ENCODE measurements at regions not wholly inside any gene's neighbourhood (a gene's known extent, or its start where the extent isn't known, plus 50 kb on each side); places are given as distances from the start of the nearest gene placed in this dataset.
"Not testable (repeated sequence)": the region's sequence is repeated elsewhere in the genome, so short reads cannot be mapped to it uniquely, and the experiment has no call there.

GRCh38 chr5:131023498-131023865 is 141.6 kb downstream of the HINT1 start:
- Histone ChIP-seq H3K36me3 (ENCODE audit: insufficient read depth, low read length) (no peaks in the 10 kb centered on the region), H3K9me3 (ENCODE audit: control insufficient read depth, insufficient read depth, low read length) (no peaks in the 10 kb centered on the region), H3K4me1 (ENCODE audit: insufficient read depth, low read length) (no peaks in the 10 kb centered on the region), H3K9ac (ENCODE audit: low read depth, low read length) (no peak overlapping the region)

DNA sequence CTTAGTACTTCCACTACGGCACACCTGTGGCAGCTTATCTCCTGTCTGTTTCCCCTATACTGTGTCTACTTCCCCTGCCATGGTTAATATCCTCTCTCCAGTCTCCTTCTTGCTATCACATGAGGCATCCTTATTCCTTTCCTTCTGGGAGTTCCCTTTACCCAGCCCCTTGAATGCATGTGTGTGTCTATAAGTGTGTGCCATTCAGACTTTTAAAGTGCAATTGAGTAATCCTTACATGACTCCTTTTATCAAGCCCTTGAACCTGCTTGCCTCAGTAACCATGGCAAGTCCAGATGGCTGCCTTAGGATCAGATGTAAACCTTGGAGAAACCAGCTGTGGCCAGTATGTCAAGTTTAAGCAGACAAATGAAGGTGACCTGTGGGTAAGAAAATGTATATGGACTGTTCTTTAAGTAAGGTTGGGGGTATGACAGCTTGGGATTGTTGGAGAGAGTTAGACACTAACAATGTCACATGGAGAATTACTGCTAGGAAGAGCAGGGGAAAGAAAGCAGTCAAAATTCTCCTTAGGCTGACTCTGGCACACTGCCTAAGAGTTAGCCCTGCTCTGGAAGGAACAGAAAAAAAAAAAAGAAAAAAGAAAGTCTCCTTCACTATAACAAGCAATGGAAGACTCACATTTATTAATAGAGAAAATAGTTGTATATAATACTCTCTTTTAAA is 142.1 kb downstream of the HINT1 start:
- no peaks in the 10 kb centered on the region for H3K4me1 ChIP-seq (ENCODE audit: insufficient read depth, low read length)
- H3K9me3 ChIP-seq (ENCODE audit: control insufficient read depth, insufficient read depth, low read length) = no peaks in the 10 kb centered on the region
- no peak overlapping the region for H3K9ac ChIP-seq (ENCODE audit: low read depth, low read length)
- H3K36me3 ChIP-seq (ENCODE audit: insufficient read depth, low read length) = no peaks in the 10 kb centered on the region

DNA sequence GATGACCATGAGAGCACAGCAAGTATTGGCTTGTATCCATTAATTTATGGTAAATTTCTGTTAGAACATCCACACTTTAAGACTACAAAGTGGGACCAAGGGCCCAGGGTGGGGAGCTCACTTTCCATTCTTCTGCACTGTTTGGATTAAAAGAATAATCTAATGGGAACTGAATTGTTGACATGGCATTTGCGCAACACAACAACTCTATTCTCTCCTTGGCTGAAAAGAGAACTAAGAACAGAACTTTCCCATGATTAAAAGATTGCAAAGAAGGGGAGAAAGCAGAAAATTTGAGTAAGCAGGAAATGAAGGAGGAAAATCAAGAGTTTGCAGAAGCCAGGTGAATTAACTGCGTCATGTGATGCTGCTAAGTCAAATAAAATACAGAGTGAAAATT is 143.4 kb downstream of the HINT1 start:
- no peaks in the 10 kb centered on the region for H3K36me3 ChIP-seq (ENCODE audit: insufficient read depth, low read length)
- no peaks in the 10 kb centered on the region for H3K4me1 ChIP-seq (ENCODE audit: insufficient read depth, low read length)
- H3K9ac ChIP-seq (ENCODE audit: low read depth, low read length) = no peak overlapping the region
- H3K9me3 ChIP-seq (ENCODE audit: control insufficient read depth, insufficient read depth, low read length) = no peaks in the 10 kb centered on the region

- Histone ChIP-seq H3K9ac (ENCODE audit: low read depth, low read length) (no peak overlapping the region), H3K9me3 (ENCODE audit: control insufficient read depth, insufficient read depth, low read length) (no peaks in the 10 kb centered on the region), H3K36me3 (ENCODE audit: insufficient read depth, low read length) (no peaks in the 10 kb centered on the region), H3K4me1 (ENCODE audit: insufficient read depth, low read length) (no peaks in the 10 kb centered on the region)
Observed at GRCh38 chr5:131019601-131020315, 145.3 kb downstream of the HINT1 start.

GRCh38 chr5:131019111-131019510 is 145.9 kb downstream of the HINT1 start:
- Histone ChIP-seq H3K36me3 (ENCODE audit: insufficient read depth, low read length) (no peaks in the 10 kb centered on the region), H3K9me3 (ENCODE audit: control insufficient read depth, insufficient read depth, low read length) (no peaks in the 10 kb centered on the region), H3K9ac (ENCODE audit: low read depth, low read length) (no peak overlapping the region), H3K4me1 (ENCODE audit: insufficient read depth, low read length) (no peaks in the 10 kb centered on the region)

- Histone ChIP-seq H3K4me1 (ENCODE audit: insufficient read depth, low read length) (no peaks in the 10 kb centered on the region), H3K36me3 (ENCODE audit: insufficient read depth, low read length) (no peaks in the 10 kb centered on the region), H3K9ac (ENCODE audit: low read depth, low read length) (no peak overlapping the region), H3K9me3 (ENCODE audit: control insufficient read depth, insufficient read depth, low read length) (no peaks in the 10 kb centered on the region)
Observed at GRCh38 chr5:131008329-131008728, 156.7 kb downstream of the HINT1 start.

DNA sequence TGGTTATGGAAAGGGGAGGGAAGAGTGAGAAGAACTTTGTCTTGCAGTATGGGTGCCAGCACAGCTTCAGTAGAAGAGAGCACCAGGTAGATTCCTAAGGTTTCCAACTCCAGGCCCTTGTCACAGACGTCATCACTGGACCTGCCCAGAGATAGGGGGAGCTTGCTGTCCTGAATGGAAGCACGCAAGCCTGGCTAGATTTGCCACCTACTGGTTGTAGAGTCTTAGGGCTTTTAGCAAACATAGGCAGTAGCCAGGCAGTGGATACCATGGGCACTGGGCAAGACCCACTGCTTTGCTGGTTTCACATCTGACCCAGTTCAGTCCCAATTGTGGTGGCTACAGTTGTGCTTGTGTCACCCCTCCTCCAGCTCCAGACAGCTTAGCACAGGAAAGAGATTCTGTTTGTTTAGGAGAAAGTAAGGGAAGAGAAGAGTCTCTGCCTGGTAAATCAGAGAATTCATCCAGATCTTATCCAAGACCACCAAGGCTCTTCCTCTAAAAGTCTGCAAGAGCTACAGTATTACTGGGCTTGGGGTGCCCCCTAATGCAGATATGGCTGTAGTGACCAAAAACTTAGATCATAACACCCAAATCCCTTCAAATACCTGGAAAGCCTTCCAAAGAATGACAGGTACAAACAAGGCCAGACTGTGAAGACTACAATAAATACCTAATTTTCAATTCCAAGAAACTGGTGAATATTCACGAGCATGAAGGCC is 158.9 kb downstream of the HINT1 start:
- Histone ChIP-seq H3K4me1 (ENCODE audit: insufficient read depth, low read length) (no peaks in the 10 kb centered on the region), H3K9ac (ENCODE audit: low read depth, low read length) (no peak overlapping the region), H3K36me3 (ENCODE audit: insufficient read depth, low read length) (no peaks in the 10 kb centered on the region), H3K9me3 (ENCODE audit: control insufficient read depth, insufficient read depth, low read length) (no peaks in the 10 kb centered on the region)

- Histone ChIP-seq H3K9me3 (ENCODE audit: control insufficient read depth, insufficient read depth, low read length) (no peaks in the 10 kb centered on the region), H3K36me3 (ENCODE audit: insufficient read depth, low read length) (no peaks in the 10 kb centered on the region), H3K4me1 (ENCODE audit: insufficient read depth, low read length) (peaks cover 10% of the 10 kb centered on the region; the same call in 1 of the 2 replicates), H3K9ac (ENCODE audit: low read depth, low read length) (no peak overlapping the region)
Observed at GRCh38 chr5:131001507-131001906, 163.5 kb downstream of the HINT1 start.

DNA sequence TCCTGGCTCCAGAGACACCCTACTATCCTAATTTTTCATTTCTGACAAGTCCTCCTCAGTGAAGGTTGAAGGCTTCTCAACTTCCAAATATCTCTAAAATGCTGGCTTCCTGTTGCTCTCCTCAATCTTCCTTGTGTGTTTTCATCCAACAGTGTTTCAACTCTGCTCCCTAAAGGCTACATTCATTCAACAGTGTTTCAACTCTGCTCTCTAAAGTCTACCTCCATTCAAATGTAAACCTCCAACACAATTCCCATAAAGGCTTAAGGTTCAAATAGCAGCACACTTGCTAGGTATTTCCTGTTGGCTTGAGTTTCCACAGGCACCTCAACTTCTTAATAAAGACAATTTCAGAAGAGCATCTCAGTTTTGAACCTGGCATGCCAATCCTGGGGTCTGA is 164.8 kb downstream of the HINT1 start:
- H3K4me1 ChIP-seq (ENCODE audit: insufficient read depth, low read length) = peaks cover 10% of the 10 kb centered on the region; the same call in 1 of the 2 replicates
- H3K9ac ChIP-seq (ENCODE audit: low read depth, low read length) = no peak overlapping the region
- no peaks in the 10 kb centered on the region for H3K9me3 ChIP-seq (ENCODE audit: control insufficient read depth, insufficient read depth, low read length)
- no peaks in the 10 kb centered on the region for H3K36me3 ChIP-seq (ENCODE audit: insufficient read depth, low read length)

GRCh38 chr5:130996720-130997119 is 168.3 kb downstream of the HINT1 start:
- H3K4me1 ChIP-seq (ENCODE audit: insufficient read depth, low read length) = peaks cover 20% of the 10 kb centered on the region
- not testable (repeated sequence) for H3K9me3 ChIP-seq (ENCODE audit: control insufficient read depth, insufficient read depth, low read length); H3K9ac ChIP-seq (ENCODE audit: low read depth, low read length); H3K36me3 ChIP-seq (ENCODE audit: insufficient read depth, low read length)

GRCh38 chr5:130995851-130996250 is 169.2 kb downstream of the HINT1 start:
- Histone ChIP-seq H3K9ac (ENCODE audit: low read depth, low read length) (no peak overlapping the region), H3K9me3 (ENCODE audit: control insufficient read depth, insufficient read depth, low read length) (no peaks in the 10 kb centered on the region), H3K4me1 (ENCODE audit: insufficient read depth, low read length) (peaks cover 20% of the 10 kb centered on the region), H3K36me3 (ENCODE audit: insufficient read depth, low read length) (no peaks in the 10 kb centered on the region)

- Histone ChIP-seq H3K4me1 (ENCODE audit: insufficient read depth, low read length) (peaks cover 15% of the 10 kb centered on the region), H3K9ac (ENCODE audit: low read depth, low read length) (no peak overlapping the region), H3K36me3 (ENCODE audit: insufficient read depth, low read length) (no peaks in the 10 kb centered on the region), H3K9me3 (ENCODE audit: control insufficient read depth, insufficient read depth, low read length) (no peaks in the 10 kb centered on the region)
Observed at GRCh38 chr5:130995254-130995515, 169.9 kb downstream of the HINT1 start.

GRCh38 chr5:130994496-130995253 is 170.4 kb downstream of the HINT1 start:
- H3K9me3 ChIP-seq (ENCODE audit: control insufficient read depth, insufficient read depth, low read length) = no peaks in the 10 kb centered on the region
- H3K9ac ChIP-seq (ENCODE audit: low read depth, low read length) = no peak overlapping the region
- H3K36me3 ChIP-seq (ENCODE audit: insufficient read depth, low read length) = no peaks in the 10 kb centered on the region
- H3K4me1 ChIP-seq (ENCODE audit: insufficient read depth, low read length) = peaks cover 10% of the 10 kb centered on the region

GRCh38 chr5:130992621-130993020 is 172.4 kb downstream of the HINT1 start:
- Histone ChIP-seq H3K9ac (ENCODE audit: low read depth, low read length) (no peak overlapping the region), H3K9me3 (ENCODE audit: control insufficient read depth, insufficient read depth, low read length) (no peaks in the 10 kb centered on the region), H3K4me1 (ENCODE audit: insufficient read depth, low read length) (peaks cover 10% of the 10 kb centered on the region), H3K36me3 (ENCODE audit: insufficient read depth, low read length) (no peaks in the 10 kb centered on the region)

Data from ES-I3 (cell line).